ENCODE measurements at regions not wholly inside any gene's neighbourhood (a gene's known extent, or its start where the extent isn't known, plus 50 kb on each side); places are given as distances from the start of the nearest gene placed in this dataset.

GRCh38 chr2:122105171-122105876 lies 349.9 kb downstream of the TSN start:
- H3K79me2 ChIP-seq (ENCODE audit: low read depth), result no peaks in the 10 kb centered on the region
- H3K27ac ChIP-seq, result no peak overlapping the region
- no peak overlapping the region for H3K4me2 ChIP-seq
- no peaks in the 10 kb centered on the region for H3K9me3 ChIP-seq (ENCODE audit: insufficient read depth, low read depth)
- no peaks in the 10 kb centered on the region for H3F3A ChIP-seq (ENCODE audit: insufficient read depth, low read depth)
- TF ChIP-seq EZH2 (IDR thresholded peaks at IDR 0.05; ENCODE audit: low read depth) (no peak), CTCF (conservative IDR thresholded peaks at IDR 0.05) (no peak)
- no peaks in the 10 kb centered on the region for H3K9me2 ChIP-seq (ENCODE audit: insufficient read depth)
- H3K27me3 ChIP-seq (ENCODE audit: insufficient read depth, low read depth), result peaks cover 31% of the 10 kb centered on the region
- intact Hi-C loops (cut with micrococcal nuclease; ENCODE audit: unreplicated experiment), result no loop called here
- H3K36me3 ChIP-seq (ENCODE audit: low read depth), result no peaks in the 10 kb centered on the region
- POLR2A ChIA-PET (ENCODE audit: unreplicated experiment), result no interaction called here
- H4K20me1 ChIP-seq (ENCODE audit: insufficient read depth), result no peaks in the 10 kb centered on the region
- CTCF ChIA-PET, result no interaction called here
- BruUV-seq (replicated peaks), result no TSS peak
- no peak overlapping the region for H3K4me3 ChIP-seq
- H3K4me1 ChIP-seq (replicated peaks; ENCODE audit: insufficient read depth), result no peaks in the 10 kb centered on the region
- no peak overlapping the region for H2AFZ ChIP-seq
- DNase-seq, result no peak

GRCh38 chr2:122105877-122106206 lies 350.4 kb downstream of the TSN start:
- no peaks in the 10 kb centered on the region for H3K9me2 ChIP-seq (ENCODE audit: insufficient read depth)
- H3K27ac ChIP-seq, result no peak overlapping the region
- intact Hi-C loops (cut with micrococcal nuclease; ENCODE audit: unreplicated experiment), result no loop called here
- H3F3A ChIP-seq (ENCODE audit: insufficient read depth, low read depth), result no peaks in the 10 kb centered on the region
- BruUV-seq (replicated peaks), result no TSS peak
- DNase-seq, result no peak
- H2AFZ ChIP-seq, result no peak overlapping the region
- TF ChIP-seq EZH2 (IDR thresholded peaks at IDR 0.05; ENCODE audit: low read depth) (no peak), CTCF (conservative IDR thresholded peaks at IDR 0.05) (no peak)
- H4K20me1 ChIP-seq (ENCODE audit: insufficient read depth), result no peaks in the 10 kb centered on the region
- no peak overlapping the region for H3K4me2 ChIP-seq
- H3K4me1 ChIP-seq (replicated peaks; ENCODE audit: insufficient read depth), result no peaks in the 10 kb centered on the region
- H3K4me3 ChIP-seq, result no peak overlapping the region
- H3K79me2 ChIP-seq (ENCODE audit: low read depth), result no peaks in the 10 kb centered on the region
- no peaks in the 10 kb centered on the region for H3K9me3 ChIP-seq (ENCODE audit: insufficient read depth, low read depth)
- ChIA-PET POLR2A (ENCODE audit: unreplicated experiment) (no interaction called here), CTCF (no interaction called here)
- no peaks in the 10 kb centered on the region for H3K36me3 ChIP-seq (ENCODE audit: low read depth)
- peaks cover 36% of the 10 kb centered on the region for H3K27me3 ChIP-seq (ENCODE audit: insufficient read depth, low read depth)

GRCh38 chr2:122108186-122108585 lies 352.7 kb downstream of the TSN start:
- peaks cover 57% of the 10 kb centered on the region for H3K27me3 ChIP-seq (ENCODE audit: insufficient read depth, low read depth)
- H3K9me3 ChIP-seq (ENCODE audit: insufficient read depth, low read depth), result no peaks in the 10 kb centered on the region
- DNase-seq, result no peak
- no peak overlapping the region for H3K27ac ChIP-seq
- H3K4me1 ChIP-seq (replicated peaks; ENCODE audit: insufficient read depth), result no peaks in the 10 kb centered on the region
- no peaks in the 10 kb centered on the region for H3K9me2 ChIP-seq (ENCODE audit: insufficient read depth)
- no peaks in the 10 kb centered on the region for H3F3A ChIP-seq (ENCODE audit: insufficient read depth, low read depth)
- H3K4me2 ChIP-seq, result no peak overlapping the region
- H3K79me2 ChIP-seq (ENCODE audit: low read depth), result no peaks in the 10 kb centered on the region
- intact Hi-C loops (cut with micrococcal nuclease; ENCODE audit: unreplicated experiment), result no loop called here
- BruUV-seq (replicated peaks), result no TSS peak
- H2AFZ ChIP-seq, result no peak overlapping the region
- CTCF ChIA-PET, result no interaction called here
- no peaks in the 10 kb centered on the region for H3K36me3 ChIP-seq (ENCODE audit: low read depth)
- H4K20me1 ChIP-seq (ENCODE audit: insufficient read depth), result no peaks in the 10 kb centered on the region
- TF ChIP-seq EZH2 (IDR thresholded peaks at IDR 0.05; ENCODE audit: low read depth) (no peak), CTCF (conservative IDR thresholded peaks at IDR 0.05) (no peak)
- POLR2A ChIA-PET (ENCODE audit: unreplicated experiment), result no interaction called here
- no peak overlapping the region for H3K4me3 ChIP-seq

All from PC-9 (cell line).